OCI-LY7 (cell line): ENCODE measurements at regions not wholly inside any gene's neighbourhood (a gene's known extent, or its start where the extent isn't known, plus 50 kb on each side); places are given as distances from the start of the nearest gene placed in this dataset.
"Not testable (repeated sequence)": the region's sequence is repeated elsewhere in the genome, so short reads cannot be mapped to it uniquely, and the experiment has no call there.

Experiments
- EZH2phosphoT487 ChIP-seq: fragments of 200-600 bp; sonication (generic); IDR thresholded peaks from 2 replicates; pipeline ENCODE4 v1.6.1; 2018; ENCODE audit warnings: low read depth, borderline replicate concordance, mild to moderate bottlenecking, mixed run types, antibody characterized with exemption, low read length, moderate library complexity, mixed read lengths
- TF ChIP-seq, protein P1 (sequence below): fragments of 200-600 bp; sonication (generic); conservative IDR thresholded peaks from 2 replicates; pipeline ENCODE4 v1.5.1; 2014; ENCODE audit warnings: mild to moderate bottlenecking, antibody characterized with exemption, low read length, moderate library complexity, mixed read lengths

DNA sequence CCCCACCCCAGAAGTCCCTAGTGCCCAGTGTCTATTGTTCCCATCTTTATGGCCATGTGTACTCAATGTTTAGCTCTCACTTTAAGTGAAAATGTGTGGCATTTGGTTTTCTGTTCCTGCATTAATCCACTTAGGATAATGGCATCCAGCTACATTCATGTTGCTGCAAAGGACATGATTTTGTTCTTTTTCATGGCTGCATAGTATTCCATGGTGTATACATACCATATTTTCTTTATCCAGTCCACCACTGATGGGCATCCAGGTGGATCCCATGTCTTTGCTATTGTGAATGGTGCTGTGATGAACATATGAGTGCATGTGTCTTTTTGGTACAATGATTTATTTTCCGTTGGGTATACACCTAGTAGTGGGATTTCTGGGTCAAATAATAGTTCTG, 58.2 kb upstream of the ZNF280D start:
- TF ChIP-seq, protein P1, sequence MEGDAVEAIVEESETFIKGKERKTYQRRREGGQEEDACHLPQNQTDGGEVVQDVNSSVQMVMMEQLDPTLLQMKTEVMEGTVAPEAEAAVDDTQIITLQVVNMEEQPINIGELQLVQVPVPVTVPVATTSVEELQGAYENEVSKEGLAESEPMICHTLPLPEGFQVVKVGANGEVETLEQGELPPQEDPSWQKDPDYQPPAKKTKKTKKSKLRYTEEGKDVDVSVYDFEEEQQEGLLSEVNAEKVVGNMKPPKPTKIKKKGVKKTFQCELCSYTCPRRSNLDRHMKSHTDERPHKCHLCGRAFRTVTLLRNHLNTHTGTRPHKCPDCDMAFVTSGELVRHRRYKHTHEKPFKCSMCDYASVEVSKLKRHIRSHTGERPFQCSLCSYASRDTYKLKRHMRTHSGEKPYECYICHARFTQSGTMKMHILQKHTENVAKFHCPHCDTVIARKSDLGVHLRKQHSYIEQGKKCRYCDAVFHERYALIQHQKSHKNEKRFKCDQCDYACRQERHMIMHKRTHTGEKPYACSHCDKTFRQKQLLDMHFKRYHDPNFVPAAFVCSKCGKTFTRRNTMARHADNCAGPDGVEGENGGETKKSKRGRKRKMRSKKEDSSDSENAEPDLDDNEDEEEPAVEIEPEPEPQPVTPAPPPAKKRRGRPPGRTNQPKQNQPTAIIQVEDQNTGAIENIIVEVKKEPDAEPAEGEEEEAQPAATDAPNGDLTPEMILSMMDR, result not testable (repeated sequence)
- not testable (repeated sequence) for TF ChIP-seq EZH2phosphoT487
